Mesenchymal stem cell (in vitro differentiated cells and primary cell): ENCODE measurements at regions not wholly inside any gene's neighbourhood (a gene's known extent, or its start where the extent isn't known, plus 50 kb on each side); places are given as distances from the start of the nearest gene placed in this dataset.

ENCODE experiments used
- DNase-seq: peaks from one replicate; pipeline ENCODE4 v3.0.0-alpha.2; 2013
- H2AFZ ChIP-seq: one replicate; pipeline ENCODE4 v1.6.1; 2013; ENCODE audit warnings: low read depth, mild to moderate bottlenecking, control low read depth, inconsistent platforms, low read length, moderate library complexity
- H2AK5ac ChIP-seq: 2 replicates; pipeline ENCODE4 v1.6.1; 2013; ENCODE audit warnings: low read length, moderate library complexity, mild to moderate bottlenecking, inconsistent platforms; ENCODE audit not compliant: severe bottlenecking
- H2BK120ac ChIP-seq: one replicate; pipeline ENCODE4 v1.6.1; 2013; ENCODE audit warnings: low read depth, mild to moderate bottlenecking, inconsistent platforms, low read length, moderate library complexity
- H2BK12ac ChIP-seq, 2 experiments: one replicate each; pipeline ENCODE4 v1.6.1; 2013; ENCODE audit warnings: inconsistent platforms in 2 of 2, low read length in 2 of 2, mild to moderate bottlenecking in 2 of 2, moderate library complexity in 2 of 2, control low read depth in 1 of 2
- H2BK15ac ChIP-seq: one replicate; pipeline ENCODE4 v1.6.1; 2013; ENCODE audit warnings: mild to moderate bottlenecking, low read depth, inconsistent platforms; ENCODE audit not compliant: poor library complexity, severe bottlenecking
- H2BK5ac ChIP-seq: 2 replicates; pipeline ENCODE4 v1.6.1; 2013; ENCODE audit warnings: low read depth, mild to moderate bottlenecking, low read length, control low read depth, inconsistent platforms; ENCODE audit not compliant: poor library complexity, severe bottlenecking
- H3K14ac ChIP-seq, 2 experiments: one replicate each; pipeline ENCODE4 v1.6.1; 2013; ENCODE audit warnings: inconsistent platforms in 2 of 2, low read length in 2 of 2, control low read depth in 1 of 2, mild to moderate bottlenecking in 1 of 2, moderate library complexity in 1 of 2
- H3K18ac ChIP-seq, 2 experiments: one replicate each; pipeline ENCODE4 v1.6.1; 2013; ENCODE audit warnings: inconsistent platforms in 2 of 2, low read length in 2 of 2, control low read depth in 1 of 2, low read depth in 1 of 2, mild to moderate bottlenecking in 1 of 2
- H3K23ac ChIP-seq, 2 experiments: one replicate each; pipeline ENCODE4 v1.6.1; 2013; ENCODE audit warnings: inconsistent platforms in 2 of 2, low read length in 2 of 2, mild to moderate bottlenecking in 2 of 2, moderate library complexity in 2 of 2, control low read depth in 1 of 2
- H3K27ac ChIP-seq: 2 replicates; pipeline ENCODE4 v1.5.1; 2013; ENCODE audit warnings: mild to moderate bottlenecking, moderate library complexity, low read length, control low read depth, inconsistent platforms; ENCODE audit not compliant: poor library complexity, severe bottlenecking
- H3K27me3 ChIP-seq, 2 experiments: 2 replicates each; pipeline versions ENCODE4 v1.6.1 to v1.7.0; 2013; ENCODE audit warnings: low read length in 2 of 2, mild to moderate bottlenecking in 2 of 2, moderate library complexity in 2 of 2, control low read depth in 1 of 2, inconsistent platforms in 1 of 2; ENCODE audit not compliant: control insufficient read depth in 1 of 2, insufficient read depth in 1 of 2
- H3K36me3 ChIP-seq, 2 experiments: 2 replicates each; pipeline versions ENCODE4 v1.6.1 to v1.7.0; 2013; ENCODE audit warnings: low read length in 2 of 2, control low read depth in 1 of 2, inconsistent platforms in 1 of 2, low read depth in 1 of 2, mild to moderate bottlenecking in 1 of 2; ENCODE audit not compliant: insufficient read depth in 2 of 2, control insufficient read depth in 1 of 2
- H3K4ac ChIP-seq, 2 experiments: one replicate each; pipeline ENCODE4 v1.6.1; 2013; ENCODE audit warnings: inconsistent platforms in 2 of 2, low read length in 2 of 2, mild to moderate bottlenecking in 2 of 2, moderate library complexity in 2 of 2, control low read depth in 1 of 2, low read depth in 1 of 2
- H3K4me1 ChIP-seq: 2 replicates; pipeline ENCODE4 v1.6.1; 2013; ENCODE audit warnings: low read depth, low read length, control low read depth; ENCODE audit not compliant: control insufficient read depth, insufficient read depth
- H3K4me2 ChIP-seq: 2 replicates; pipeline ENCODE4 v1.6.1; 2013; ENCODE audit warnings: low read length, mild to moderate bottlenecking, inconsistent platforms; ENCODE audit not compliant: poor library complexity, severe bottlenecking
- H3K4me3 ChIP-seq, 2 experiments: 2 replicates each; pipeline versions ENCODE4 v1.5.1 to v1.7.0; 2013; ENCODE audit warnings: low read length in 2 of 2, mild to moderate bottlenecking in 2 of 2, control low read depth in 1 of 2, low read depth in 1 of 2; ENCODE audit not compliant: insufficient read depth in 1 of 2
- H3K79me1 ChIP-seq: replicated peaks from 2 replicates; pipeline ENCODE4 v1.6.1; 2013; ENCODE audit warnings: mild to moderate bottlenecking, control low read depth, low read length, inconsistent platforms; ENCODE audit not compliant: poor library complexity, severe bottlenecking
- H3K9ac ChIP-seq: 2 replicates; pipeline ENCODE4 v1.7.0; 2013; ENCODE audit warnings: mild to moderate bottlenecking, low read length, moderate library complexity
- H3K9me3 ChIP-seq: 2 replicates; pipeline ENCODE4 v1.7.0; 2013; ENCODE audit warnings: mild to moderate bottlenecking, low read length; ENCODE audit not compliant: control insufficient read depth
- H4K8ac ChIP-seq: one replicate; pipeline ENCODE4 v1.6.1; 2013; ENCODE audit warnings: inconsistent platforms, mild to moderate bottlenecking, low read length, moderate library complexity
- H4K91ac ChIP-seq: one replicate; pipeline ENCODE4 v1.6.1; 2013; ENCODE audit warnings: mild to moderate bottlenecking, low read length, inconsistent platforms
- WGBS: methylation state at CpG from one replicate; pipeline ENCODE4 v1.1.7; 2013; ENCODE audit warnings: mixed read lengths; 5-methylcytosine and 5-hydroxymethylcytosine counted together

DNA sequence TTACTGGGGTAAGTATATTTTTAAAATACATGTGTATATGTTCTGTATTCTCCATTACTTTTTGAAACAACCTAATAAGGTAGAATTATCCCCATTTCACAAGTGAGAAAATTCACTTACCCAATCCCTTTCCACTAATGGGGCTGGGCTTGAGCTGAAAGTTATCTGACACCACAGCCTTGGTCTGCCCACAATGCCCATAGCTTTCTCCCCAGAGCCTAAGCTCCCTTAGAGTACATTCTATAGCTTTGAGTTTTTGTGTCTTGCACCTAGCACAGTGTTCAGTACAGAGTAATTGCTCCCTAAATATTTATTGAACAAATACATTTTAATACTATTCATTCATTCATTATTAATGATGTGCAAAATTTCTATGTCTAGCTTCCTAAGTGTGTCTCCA is 152.7 kb upstream of the RUNX1 start:
- H3K9me3 ChIP-seq, result no peaks in the 10 kb centered on the region
- no peak for DNase-seq
- no peak overlapping the region for H3K4ac ChIP-seq
- no peak overlapping the region for H4K91ac ChIP-seq
- no peak overlapping the region for H3K9ac ChIP-seq
- no peak overlapping the region for H2BK120ac ChIP-seq
- H2AFZ ChIP-seq, result no peak overlapping the region
- H3K4me1 ChIP-seq, result peaks cover 4% of the 10 kb centered on the region
- H3K27ac ChIP-seq, result no peak overlapping the region
- H3K79me1 ChIP-seq, result no peaks in the 10 kb centered on the region
- H2AK5ac ChIP-seq, result no peak overlapping the region
- H2BK12ac ChIP-seq, result no peak overlapping the region
- no peak overlapping the region for H3K4me3 ChIP-seq
- no peak overlapping the region for H2BK15ac ChIP-seq
- H3K4me2 ChIP-seq, result no peak overlapping the region
- H4K8ac ChIP-seq, result no peak overlapping the region
- H3K14ac ChIP-seq, result no peak overlapping the region
- H3K36me3 ChIP-seq, result no peaks in the 10 kb centered on the region
- no peak overlapping the region for H3K18ac ChIP-seq
- no peak overlapping the region for H2BK5ac ChIP-seq
- H3K27me3 ChIP-seq, result no peaks in the 10 kb centered on the region
- no peak overlapping the region for H3K23ac ChIP-seq

DNA sequence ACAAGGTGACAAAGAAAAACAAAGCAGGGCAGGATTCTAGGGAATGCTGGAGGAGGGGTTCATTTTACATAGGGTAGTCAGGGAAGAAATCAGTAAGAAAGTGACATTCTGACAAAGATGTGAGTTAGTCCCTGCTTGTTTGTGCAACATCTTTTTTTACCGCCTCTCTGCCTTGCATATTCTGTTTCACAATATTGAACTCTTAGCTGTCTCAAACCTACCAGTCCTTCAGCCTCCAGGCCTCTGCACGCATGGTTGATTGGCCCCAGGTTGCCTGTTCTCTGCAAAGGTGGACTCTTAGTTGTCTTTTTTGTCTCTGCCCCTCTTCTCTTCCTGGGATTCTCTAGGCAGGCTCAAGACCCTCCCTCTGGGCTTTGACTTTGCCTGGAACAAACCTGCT is 152.2 kb upstream of the RUNX1 start:
- Histone ChIP-seq H4K91ac (no peak overlapping the region), H4K8ac (no peak overlapping the region), H3K18ac (no peak overlapping the region), H2BK120ac (no peak overlapping the region), H3K4me3 (no peak overlapping the region), H3K9ac (no peak overlapping the region), H2BK15ac (no peak overlapping the region), H3K14ac (no peak overlapping the region), H3K4me1 (peaks cover 3% of the 10 kb centered on the region), H2BK12ac (peak overlapping the region in 1 of 2 experiments; percentile 75), H3K9me3 (no peaks in the 10 kb centered on the region), H2AFZ (no peak overlapping the region), H2AK5ac (no peak overlapping the region), H3K27me3 (no peaks in the 10 kb centered on the region), H3K36me3 (no peaks in the 10 kb centered on the region), H2BK5ac (no peak overlapping the region), H3K23ac (no peak overlapping the region), H3K27ac (no peak overlapping the region), H3K4me2 (no peak overlapping the region), H3K4ac (no peak overlapping the region), H3K79me1 (no peaks in the 10 kb centered on the region)
- DNase-seq, result no peak
- WGBS, result 98% methylated on average over 2 of the region's 2 CpGs

DNA sequence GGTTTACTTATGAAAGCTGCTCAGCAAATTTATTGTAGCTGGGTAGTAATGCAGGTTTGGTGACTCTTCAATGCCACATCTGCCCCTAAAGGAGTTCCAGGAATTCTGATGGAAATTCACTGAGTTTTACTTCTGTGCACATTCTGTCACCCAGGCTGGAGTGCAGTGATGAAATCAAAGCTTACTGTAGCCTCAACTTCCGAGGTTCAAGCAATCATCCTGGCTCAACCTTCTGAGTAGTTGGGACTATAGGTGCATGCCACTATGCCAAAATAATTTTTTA is 150.6 kb upstream of the RUNX1 start:
- 100% methylated on average over 1 of the region's 1 CpG for WGBS
- Histone ChIP-seq H3K18ac (peak overlapping the region in 1 of 2 experiments; percentile 14), H3K79me1 (no peaks in the 10 kb centered on the region), H3K4me3 (no peak overlapping the region), H4K8ac (no peak overlapping the region), H3K27me3 (no peaks in the 10 kb centered on the region), H3K9ac (no peak overlapping the region), H3K27ac (no peak overlapping the region), H3K23ac (no peak overlapping the region), H3K14ac (no peak overlapping the region), H3K9me3 (no peaks in the 10 kb centered on the region), H3K4me1 (peaks cover 2% of the 10 kb centered on the region), H3K36me3 (no peaks in the 10 kb centered on the region), H2AK5ac (no peak overlapping the region), H4K91ac (no peak overlapping the region), H2AFZ (no peak overlapping the region), H3K4ac (no peak overlapping the region), H2BK120ac (no peak overlapping the region), H2BK12ac (no peak overlapping the region), H3K4me2 (no peak overlapping the region), H2BK5ac (no peak overlapping the region), H2BK15ac (no peak overlapping the region)
- no peak for DNase-seq

DNA sequence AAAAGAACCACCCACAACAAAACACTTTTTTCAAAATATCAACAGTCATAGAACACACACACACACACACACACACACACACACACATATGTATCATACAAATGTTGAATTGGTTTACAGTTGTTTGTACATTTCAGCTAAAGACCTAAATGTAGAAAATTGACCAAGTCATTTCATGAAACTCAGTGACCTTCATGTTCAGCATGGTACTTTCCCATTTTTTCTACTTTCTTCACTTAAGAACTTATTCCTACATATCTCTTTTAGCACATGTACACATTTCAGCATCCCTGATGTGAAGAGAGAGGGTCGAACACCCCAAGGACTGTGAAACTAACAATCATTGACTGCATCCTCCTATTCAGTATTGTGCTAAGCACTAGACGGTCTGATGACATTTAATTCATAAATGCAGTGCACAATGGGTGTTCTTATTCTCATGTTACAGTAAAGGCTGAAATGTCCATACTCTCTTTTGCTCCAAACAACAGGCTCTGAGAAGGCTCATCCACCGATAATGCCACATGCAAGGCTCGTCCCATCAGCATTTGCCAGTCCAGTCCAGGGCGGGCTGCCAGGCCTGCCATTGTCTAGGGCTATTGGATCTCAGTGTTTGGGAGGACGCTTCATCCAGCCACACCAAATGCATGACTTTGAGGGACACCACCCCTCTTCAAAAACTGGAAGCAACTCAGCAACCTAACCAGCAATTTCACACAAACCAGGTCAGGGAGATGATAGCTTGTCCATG is 150.1 kb upstream of the RUNX1 start:
- H3K14ac ChIP-seq, result no peak overlapping the region
- WGBS, result 100% methylated on average over 4 of the region's 6 CpGs
- no peak overlapping the region for H3K27ac ChIP-seq
- no peaks in the 10 kb centered on the region for H3K36me3 ChIP-seq
- no peaks in the 10 kb centered on the region for H3K9me3 ChIP-seq
- no peak overlapping the region for H3K4me2 ChIP-seq
- peak overlapping the region in 1 of 2 experiments; percentile 14 for H3K18ac ChIP-seq
- H4K91ac ChIP-seq, result no peak overlapping the region
- no peak overlapping the region for H4K8ac ChIP-seq
- no peak overlapping the region for H2BK15ac ChIP-seq
- no peaks in the 10 kb centered on the region for H3K79me1 ChIP-seq
- no peak overlapping the region for H3K23ac ChIP-seq
- H3K27me3 ChIP-seq, result no peaks in the 10 kb centered on the region
- peaks cover 2% of the 10 kb centered on the region for H3K4me1 ChIP-seq
- no peak overlapping the region for H2BK5ac ChIP-seq
- DNase-seq, result no peak
- H3K4me3 ChIP-seq, result no peak overlapping the region
- no peak overlapping the region for H2AK5ac ChIP-seq
- peak overlapping the region; percentile 66 for H3K9ac ChIP-seq
- H2BK120ac ChIP-seq, result no peak overlapping the region
- no peak overlapping the region for H3K4ac ChIP-seq
- H2AFZ ChIP-seq, result no peak overlapping the region
- peak overlapping the region in 1 of 2 experiments; percentile 75 for H2BK12ac ChIP-seq
